ENCODE measurements at regions not wholly inside any gene's neighbourhood (a gene's known extent, or its start where the extent isn't known, plus 50 kb on each side); places are given as distances from the start of the nearest gene placed in this dataset.

DNA sequence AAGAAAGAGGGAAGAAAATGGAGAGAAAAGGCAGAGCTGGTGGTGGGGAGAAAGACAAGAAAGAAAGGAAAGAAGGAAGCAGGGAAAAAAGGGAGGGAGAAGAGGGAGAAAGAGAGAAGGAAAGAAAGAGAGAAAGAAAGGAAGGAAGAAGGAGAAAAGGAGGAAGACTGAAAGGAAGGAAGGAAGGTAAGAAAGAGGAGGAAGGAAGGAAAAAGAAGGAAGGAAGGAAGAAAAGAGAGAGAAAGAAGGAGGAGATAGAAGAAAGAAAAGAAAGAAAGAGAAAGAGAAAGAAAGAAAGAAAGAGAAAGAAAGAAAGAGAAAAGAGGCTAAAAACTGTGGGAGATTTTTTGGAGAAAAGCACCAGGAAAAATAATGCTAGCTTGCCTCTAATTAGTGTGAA lies 561.4 kb upstream of the GOT2 start:
- TF ChIP-seq, protein P1, sequence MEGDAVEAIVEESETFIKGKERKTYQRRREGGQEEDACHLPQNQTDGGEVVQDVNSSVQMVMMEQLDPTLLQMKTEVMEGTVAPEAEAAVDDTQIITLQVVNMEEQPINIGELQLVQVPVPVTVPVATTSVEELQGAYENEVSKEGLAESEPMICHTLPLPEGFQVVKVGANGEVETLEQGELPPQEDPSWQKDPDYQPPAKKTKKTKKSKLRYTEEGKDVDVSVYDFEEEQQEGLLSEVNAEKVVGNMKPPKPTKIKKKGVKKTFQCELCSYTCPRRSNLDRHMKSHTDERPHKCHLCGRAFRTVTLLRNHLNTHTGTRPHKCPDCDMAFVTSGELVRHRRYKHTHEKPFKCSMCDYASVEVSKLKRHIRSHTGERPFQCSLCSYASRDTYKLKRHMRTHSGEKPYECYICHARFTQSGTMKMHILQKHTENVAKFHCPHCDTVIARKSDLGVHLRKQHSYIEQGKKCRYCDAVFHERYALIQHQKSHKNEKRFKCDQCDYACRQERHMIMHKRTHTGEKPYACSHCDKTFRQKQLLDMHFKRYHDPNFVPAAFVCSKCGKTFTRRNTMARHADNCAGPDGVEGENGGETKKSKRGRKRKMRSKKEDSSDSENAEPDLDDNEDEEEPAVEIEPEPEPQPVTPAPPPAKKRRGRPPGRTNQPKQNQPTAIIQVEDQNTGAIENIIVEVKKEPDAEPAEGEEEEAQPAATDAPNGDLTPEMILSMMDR (IDR thresholded peaks at IDR 0.05; ENCODE audit: low read length), result no peak
- no peak for TF ChIP-seq EZH2 (optimal IDR thresholded peaks at IDR 0.05; ENCODE audit: low read depth, low read length)
